Heart left ventricle (tissue), 16 donors: ENCODE measurements at regions not wholly inside any gene's neighbourhood (a gene's known extent, or its start where the extent isn't known, plus 50 kb on each side); places are given as distances from the start of the nearest gene placed in this dataset.

Experiments
- ATAC-seq, 4 donors: fragments of 200-7000 bp; cut with Tn5 transposase; one replicate each; pipeline ENCODE4 v1.9.1; 2020 to 2022; ENCODE audit warnings: moderate library complexity in 4 of 4, mild to moderate bottlenecking in 3 of 4, moderate number of reproducible peaks in 1 of 4
- DNase-seq, 5 donors: peaks; one replicate each; pipeline ENCODE4 v3.0.0-alpha.2; 2020
- H3K27ac ChIP-seq, 12 donors: fragments of 200-600 bp; sonication (generic) in 4 of 12; one replicate each; pipeline versions ENCODE4 v1.5.0 to v1.8.0; 2016 to 2022; ENCODE audit warnings: mild to moderate bottlenecking in 2 of 12
- H3K27me3 ChIP-seq, 9 donors: fragments of 200-600 bp; sonication (generic) in 2 of 9; one replicate each; pipeline versions ENCODE4 v1.5.1 to v1.8.0; 2016 to 2022; ENCODE audit warnings: mild to moderate bottlenecking in 3 of 9
- H3K36me3 ChIP-seq, 9 donors: fragments of 200-600 bp; sonication (generic) in 2 of 9; one replicate each; pipeline versions ENCODE4 v1.5.0 to v1.8.0; 2018 to 2022; ENCODE audit warnings: mild to moderate bottlenecking in 2 of 9
- H3K4me1 ChIP-seq, 12 donors: fragments of 200-600 bp; sonication (generic) in 4 of 12; one replicate each; pipeline versions ENCODE4 v1.5.0 to v1.8.0; 2016 to 2022; ENCODE audit warnings: mild to moderate bottlenecking in 3 of 12
- H3K4me3 ChIP-seq, 12 donors: fragments of 200-600 bp; sonication (generic) in 4 of 12; one replicate each; pipeline versions ENCODE4 v1.5.0 to v1.8.0; 2017 to 2022; ENCODE audit warnings: mild to moderate bottlenecking in 9 of 12, moderate library complexity in 4 of 12
- H3K9me3 ChIP-seq, 12 donors: fragments of 200-600 bp; sonication (generic) in 4 of 12; one replicate each; pipeline versions ENCODE4 v1.5.0 to v1.8.0; 2016 to 2022; ENCODE audit warnings: mild to moderate bottlenecking in 1 of 12
- CTCF ChIP-seq, 12 donors: fragments of 200-600 bp; sonication (generic) in 4 of 12; IDR thresholded peaks; one replicate each; pipeline versions ENCODE4 v1.5.0 to v1.8.0; 2018 to 2022; ENCODE audit warnings: antibody characterized with exemption in 12 of 12, mild to moderate bottlenecking in 5 of 12
- POLR2A ChIP-seq, 2 donors: fragments of 450-650 bp; IDR thresholded peaks; one replicate each; pipeline ENCODE4 v1.6.1; 2017; ENCODE audit warnings: antibody characterized with exemption in 2 of 2, mild to moderate bottlenecking in 2 of 2, moderate library complexity in 2 of 2
- WGBS, 4 donors: extraction: QIAGEN DNeasy Blood & Tissue Kit in 2 of 4; methylation state at CpG; one replicate each; pipeline versions ENCODE4 v1.1.5 to v1.1.7; 2013 to 2018; 5-methylcytosine and 5-hydroxymethylcytosine counted together
- intact Hi-C, 10 donors: fragments of 100-400 bp; cut with DNase I; formaldehyde crosslinking; loops; one replicate each; pipeline versions ENCODE4 v1.11.1 to v1.14.2; 2022
- donor health status: ischemic (EF 13 %, LVEDD 7.1; RV severe dilation, severe dysfunction).
- donor health status: healthy with polysubstance abuse.
- donor health status: DM: no; HTN: yes; CAD: no.
- donor health status: DM: no; HTN: no; CAD: no.
- donor health status: ischemic (EF 25% LVEDD 6.9; RV normal size, moderate dysfunction).
- donor health status: ischemic (EF 25% LVEDD 5.7; RV mildly dilated, moderate dysfunction).
- donor health status: healthy.
- donor health status: DM: yes; HTN: yes; CAD: no.
- donor health status: ischemic (EF 35%, LVEDD 5.7; RV mildly dilated, moderate dysfunction).
- donor health status: nonischemic (EF 11% LVEDD 7.7; RV severe dilation, severe dysfunction).
- donor health status: DM: yes; HTN: yes; CAD: no.
- donor health status: PGD.
- donor health status: ischemic (EF 29% LVEDD 5.4; RV normal size, mild dysfunction).
- donor health status: nonischemic (EF 23%, LVEDD 6.1; RV moderate dilation, normal function).

GRCh38 chrY:8500888-8501287 is 836.4 kb upstream of the TSPY4 start:
- intact Hi-C loops, result no loop called here
- H3K27me3 ChIP-seq, result no peaks in the 10 kb centered on the region
- 58% methylated on average over 3 of the region's 3 CpGs; no CpG with 5 or more reads in 2 of the 4 donors for WGBS, 4 donors
- H3K36me3 ChIP-seq, result no peaks in the 10 kb centered on the region
- DNase-seq (no peak), ATAC-seq (no peak)
- no peaks in the 10 kb centered on the region for H3K4me1 ChIP-seq
- H3K27ac ChIP-seq, result no peak overlapping the region
- H3K9me3 ChIP-seq, result no peaks in the 10 kb centered on the region
- no peak overlapping the region for H3K4me3 ChIP-seq
- TF ChIP-seq CTCF (IDR thresholded peaks at IDR 0.05), result no peak
- no peak for TF ChIP-seq POLR2A (IDR thresholded peaks at IDR 0.05)

DNA sequence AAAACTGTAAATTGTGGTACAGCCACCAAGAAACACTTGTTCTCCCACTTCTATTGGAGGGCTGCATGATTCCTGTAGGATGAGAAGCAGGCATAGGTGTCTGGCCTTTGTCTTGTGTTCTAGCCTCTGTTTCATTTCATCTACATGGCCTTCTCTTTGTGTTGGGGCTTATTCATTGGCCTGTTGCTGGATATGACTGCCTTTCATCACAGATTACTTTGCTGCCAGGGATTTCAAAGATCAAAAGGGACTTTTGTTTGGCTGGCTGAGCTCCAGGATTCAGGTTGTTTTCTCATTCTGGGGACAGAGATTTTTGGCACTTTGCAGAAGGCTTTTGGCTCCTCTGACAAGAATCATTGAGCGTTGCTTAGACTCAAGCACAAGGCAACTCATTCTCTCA is 803.8 kb upstream of the TSPY4 start:
- intact Hi-C loops, result no loop called here
- 21 to 35% methylated on average over 1 of the region's 1 CpG; no CpG with 5 or more reads in 2 of the 4 donors for WGBS, 4 donors
- no peak for ATAC-seq

DNA sequence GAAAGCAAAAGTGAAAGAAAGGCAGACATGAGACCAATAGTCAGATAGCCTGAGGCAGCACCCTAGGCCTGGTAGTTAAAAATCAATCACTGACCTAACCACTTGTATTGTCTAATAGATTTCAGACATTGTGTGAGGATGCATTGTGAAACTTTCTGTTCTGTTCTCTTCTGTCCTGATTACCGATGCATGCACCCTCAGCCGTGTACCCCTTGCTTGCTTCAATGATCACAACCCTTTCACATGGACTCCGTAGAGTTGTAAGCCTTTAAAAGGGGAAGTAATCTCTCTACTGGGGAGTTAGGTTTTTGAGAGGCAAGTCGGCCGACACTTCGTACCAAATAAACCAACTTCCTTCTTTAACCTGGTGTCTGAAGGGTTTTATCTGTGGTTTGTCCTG is 801.6 kb upstream of the TSPY4 start:
- TF ChIP-seq CTCF (IDR thresholded peaks at IDR 0.05), result no peak
- no peak for TF ChIP-seq POLR2A (IDR thresholded peaks at IDR 0.05)
- Histone ChIP-seq H3K4me1 (no peaks in the 10 kb centered on the region), H3K9me3 (no peaks in the 10 kb centered on the region), H3K27ac (no peak overlapping the region), H3K4me3 (no peak overlapping the region), H3K36me3 (no peaks in the 10 kb centered on the region), H3K27me3 (no peaks in the 10 kb centered on the region)
- 78 to 85% methylated on average over 6 of the region's 6 CpGs; no CpG with 5 or more reads in 2 of the 4 donors for WGBS, 4 donors
- ATAC-seq (no peak), DNase-seq (no peak)
- intact Hi-C loops, result no loop called here

More for the DNA sequence above, 803.8 kb upstream of the TSPY4 start:
- Histone ChIP-seq H3K27me3 (no peaks in the 10 kb centered on the region), H3K36me3 (no peaks in the 10 kb centered on the region), H3K9me3 (no peaks in the 10 kb centered on the region), H3K4me3 (no peak overlapping the region), H3K27ac (no peak overlapping the region), H3K4me1 (no peaks in the 10 kb centered on the region)
- TF ChIP-seq CTCF (IDR thresholded peaks at IDR 0.05) (no peak), POLR2A (IDR thresholded peaks at IDR 0.05) (no peak)
- no peak for DNase-seq

GRCh38 chrY:8536277-8536676 is 801.0 kb upstream of the TSPY4 start:
- Histone ChIP-seq H3K27ac (no peak overlapping the region), H3K36me3 (no peaks in the 10 kb centered on the region), H3K4me3 (no peak overlapping the region), H3K4me1 (no peaks in the 10 kb centered on the region), H3K27me3 (no peaks in the 10 kb centered on the region), H3K9me3 (no peaks in the 10 kb centered on the region)
- ATAC-seq, result no peak
- 68 to 71% methylated on average over 2 of the region's 2 CpGs; no CpG with 5 or more reads in 2 of the 4 donors for WGBS, 4 donors
- DNase-seq, result no peak
- intact Hi-C loops, result no loop called here
- TF ChIP-seq POLR2A (IDR thresholded peaks at IDR 0.05) (no peak), CTCF (IDR thresholded peaks at IDR 0.05) (no peak)
